GM19328 (cell line): ENCODE measurements at regions not wholly inside any gene's neighbourhood (a gene's known extent, or its start where the extent isn't known, plus 50 kb on each side); places are given as distances from the start of the nearest gene placed in this dataset.
A peak's percentile ranks its signal among the peaks of the same experiment; 100 is the strongest.

ENCODE experiments used
- ATAC-seq: cut with Tn5 transposase; IDR thresholded peaks from one replicate; pipeline ENCODE4 v1.9.1; 2021; ENCODE audit warnings: mild to moderate bottlenecking, moderate library complexity; ENCODE audit not compliant: unreplicated experiment

DNA sequence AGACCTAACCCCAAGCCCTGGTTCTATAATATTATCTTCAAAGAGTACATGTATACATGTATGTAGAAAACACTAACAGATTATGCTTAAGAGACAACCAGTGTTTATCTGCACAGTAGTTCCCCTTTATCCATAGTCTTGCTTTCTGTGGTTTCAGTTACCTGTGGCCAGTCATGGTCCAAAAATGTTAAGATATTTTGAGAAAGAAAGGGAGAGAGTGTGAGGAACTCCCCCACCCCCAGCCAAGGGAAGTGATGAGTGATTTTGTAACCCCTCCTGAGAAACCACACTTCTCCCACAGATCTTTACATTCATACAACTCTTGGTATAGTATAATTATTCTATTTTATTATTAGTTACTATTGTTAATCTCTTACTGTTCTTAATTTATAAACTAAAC, 77.3 kb upstream of the CNTN1 start:
- ATAC-seq = no peak

GRCh38 chr12:40615590-40615989, 76.6 kb upstream of the CNTN1 start:
- no peak for ATAC-seq

DNA sequence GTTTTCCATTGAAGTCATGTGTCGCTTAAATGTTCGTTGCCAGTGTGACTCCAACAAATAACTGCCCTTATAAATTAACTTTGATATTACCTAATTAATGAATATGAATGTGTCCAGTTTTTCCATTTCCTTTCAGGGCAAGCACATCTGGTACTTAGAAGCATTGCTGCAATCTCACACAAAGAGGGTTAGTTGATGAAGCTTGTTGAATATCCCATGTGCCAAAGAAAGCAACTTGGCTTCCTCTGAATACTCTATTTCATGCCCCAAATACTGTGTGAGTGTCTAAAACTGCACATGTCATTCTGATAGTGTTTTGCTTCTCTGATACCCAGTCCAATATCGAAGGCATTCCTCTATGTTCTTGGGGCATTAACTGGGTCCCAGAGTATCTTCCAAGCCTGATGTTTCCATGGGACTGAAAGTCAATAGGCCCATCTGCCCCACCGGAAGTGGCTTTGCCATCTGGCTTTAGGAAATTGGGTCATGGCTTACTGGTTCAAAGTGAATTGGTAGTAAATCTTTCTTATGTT, 75.8 kb upstream of the CNTN1 start:
- ATAC-seq = no peak

DNA sequence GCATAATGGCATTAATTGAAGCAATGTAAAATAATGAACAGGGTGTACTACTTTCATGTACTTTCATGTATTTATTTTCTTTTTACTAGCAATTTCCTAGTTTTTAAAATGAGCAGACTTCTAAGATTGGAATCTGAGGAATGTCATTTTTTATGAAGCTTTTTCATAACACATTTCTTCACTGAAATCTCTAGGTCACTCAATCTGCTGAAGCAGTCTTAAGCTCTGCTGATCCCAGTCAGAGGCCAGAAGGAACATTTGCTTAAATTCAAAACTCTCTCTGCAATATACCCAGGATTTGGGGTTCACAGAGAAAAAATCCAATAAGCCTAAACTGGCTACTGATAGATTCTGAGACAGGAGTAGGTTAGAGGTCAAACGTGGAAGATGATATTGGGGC, 73.6 kb upstream of the CNTN1 start:
- no peak for ATAC-seq

DNA sequence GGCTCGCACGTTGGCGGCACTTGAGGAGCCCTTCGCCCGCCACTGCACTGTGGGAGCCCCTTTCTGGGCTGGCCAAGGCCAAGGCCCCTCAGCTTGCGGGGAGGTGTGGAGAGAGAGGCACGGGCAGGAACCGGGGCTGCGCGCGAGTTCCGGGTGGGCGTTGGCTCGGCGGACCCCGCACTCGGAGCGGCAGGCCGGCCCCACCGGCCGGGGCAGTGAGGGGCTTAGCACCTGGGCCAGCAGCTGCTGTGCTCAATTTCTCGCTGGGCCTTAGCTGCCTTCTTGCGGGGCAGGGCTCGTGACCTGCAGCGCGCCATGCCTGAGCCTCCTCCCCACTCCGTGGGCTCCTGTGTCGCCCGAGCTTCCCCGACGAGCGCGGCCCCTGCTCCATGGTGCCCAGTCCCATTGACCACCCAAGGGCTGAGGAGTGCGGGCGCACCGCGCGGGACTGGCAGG, 71.6 kb upstream of the CNTN1 start:
- no peak for ATAC-seq

DNA sequence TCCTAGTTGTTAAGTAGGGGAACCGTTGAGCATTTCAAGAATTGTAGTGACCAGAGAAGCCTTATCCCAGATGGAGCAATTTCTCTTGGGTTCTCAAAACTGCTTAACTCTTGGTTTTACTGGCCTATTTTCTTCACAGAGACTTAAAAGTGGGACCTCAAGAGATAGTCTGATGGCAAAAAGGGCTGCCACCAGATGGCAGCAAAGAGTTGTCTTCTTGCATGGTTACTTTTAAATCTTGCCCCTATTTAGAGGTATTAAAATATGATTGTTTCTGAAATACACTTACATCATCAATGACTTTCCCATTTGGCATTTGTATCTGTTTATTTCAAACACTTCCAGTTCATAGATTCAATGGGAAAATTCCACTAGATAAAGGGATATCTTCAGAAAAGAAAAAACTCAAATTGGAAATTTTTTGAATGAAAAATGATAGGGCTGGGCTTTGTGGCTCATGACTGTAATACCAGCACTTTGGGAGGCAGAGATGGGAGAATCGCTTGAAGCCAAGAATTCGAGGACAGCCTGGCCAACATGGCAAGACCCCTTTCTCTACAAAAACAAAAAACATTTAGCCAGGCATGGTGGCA, 69.9 kb upstream of the CNTN1 start:
- ATAC-seq = peak; percentile 56

DNA sequence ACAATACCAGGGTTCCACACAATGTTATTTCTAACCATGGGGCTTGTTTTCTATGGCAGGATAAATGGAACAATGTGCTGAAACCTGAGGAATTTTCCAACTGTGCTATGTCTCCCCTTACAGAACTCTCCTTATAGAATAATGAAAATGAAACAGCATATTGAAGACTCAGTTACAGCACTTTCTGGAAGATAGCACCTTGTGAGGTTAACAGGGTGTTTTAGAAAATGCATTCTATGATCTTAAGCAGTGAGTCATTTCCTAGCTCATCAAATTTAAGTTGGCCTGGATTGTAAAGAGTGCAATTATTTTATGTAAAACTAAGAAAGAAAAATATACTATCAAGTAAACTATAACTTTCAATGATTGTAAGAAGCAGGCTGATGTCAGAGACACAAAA, 60.1 kb upstream of the CNTN1 start:
- ATAC-seq = no peak

- no peak for ATAC-seq
Observed at GRCh38 chr12:40632933-40633332, 59.3 kb upstream of the CNTN1 start.

DNA sequence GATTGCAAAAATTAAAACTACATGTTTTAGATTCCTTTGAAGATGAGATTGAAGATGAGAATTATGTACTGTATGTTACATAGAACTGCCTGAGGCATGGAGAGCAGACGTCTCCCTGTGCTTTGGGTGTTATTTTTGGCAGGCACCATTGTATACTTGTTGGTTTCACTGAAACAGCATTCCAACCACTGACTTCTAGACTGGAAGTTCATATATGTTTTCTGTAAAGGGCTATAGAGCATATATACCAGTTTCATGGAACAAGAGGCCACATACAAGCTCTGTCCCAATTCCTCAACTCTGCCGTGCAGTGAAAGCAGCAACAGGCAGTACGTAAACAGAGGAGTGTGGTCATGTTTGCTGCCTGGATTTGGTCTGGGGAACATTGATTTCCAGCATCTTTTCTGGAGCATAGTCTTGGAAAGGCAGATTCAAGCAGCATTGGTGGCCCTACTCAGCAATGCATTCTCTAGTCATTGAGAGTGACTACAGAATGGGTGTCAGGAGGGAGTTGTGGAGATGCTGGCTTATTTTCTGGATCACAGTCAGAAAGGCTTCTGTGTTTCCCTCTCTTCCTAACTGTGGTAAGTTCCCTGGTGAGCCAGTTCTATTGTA, 57.6 kb upstream of the CNTN1 start:
- ATAC-seq = no peak

DNA sequence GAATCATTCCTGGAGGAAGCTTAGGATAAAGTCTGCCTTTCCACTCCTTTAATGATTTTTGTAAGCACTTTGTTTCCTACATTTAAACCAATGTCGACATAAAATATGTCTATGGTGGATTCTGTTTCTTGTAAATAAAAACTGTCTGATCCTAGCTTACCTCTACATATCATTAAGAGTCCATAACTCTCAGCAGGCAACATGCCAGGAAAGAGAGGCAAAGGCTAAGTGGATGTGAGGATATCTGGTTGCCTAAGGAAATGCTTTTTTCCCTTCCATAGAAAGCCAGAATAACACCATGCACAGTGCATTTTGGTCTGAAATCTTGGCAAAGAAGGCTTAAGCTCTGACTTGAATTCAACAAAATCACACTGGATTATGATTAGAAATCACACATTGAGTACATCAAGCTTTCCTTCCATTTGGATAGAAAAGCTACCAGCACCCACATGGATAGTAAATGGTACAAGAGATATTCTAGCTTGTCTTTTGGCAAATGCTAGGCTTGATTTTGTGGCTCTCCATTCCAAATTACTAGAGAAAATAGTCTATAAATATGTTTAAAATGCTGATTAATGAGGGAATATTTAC, 57.0 kb upstream of the CNTN1 start:
- ATAC-seq = no peak
